IMR-90 (cell line): ENCODE measurements at regions not wholly inside any gene's neighbourhood (a gene's known extent, or its start where the extent isn't known, plus 50 kb on each side); places are given as distances from the start of the nearest gene placed in this dataset.

Experiments
- ATAC-seq: fragments of 200-7000 bp; cut with Tn5 transposase; 2 replicates; pipeline ENCODE4 v1.9.1; 2020; ENCODE audit warnings: low read depth, mild to moderate bottlenecking, moderate library complexity
- BruUV-seq: library from RNA; stranded (reverse); fragments of 400-500 nt; replicated peaks from 2 replicates; lab custom pipeline; 2021; lab: Mats Ljungman, UMichigan
- CTCF ChIA-PET: fragments of 300-600 bp; formaldehyde crosslinking; extraction: SDS; loops from one replicate; lab custom pipeline; 2021; ENCODE audit warnings: antibody characterized with exemption; lab: Yijun Ruan, JAX
- POLR2A ChIA-PET: fragments of 300-600 bp; sonication (Branson Sonifier 250); formaldehyde crosslinking; loops from one replicate; lab custom pipeline; 2022; ENCODE audit warnings: antibody characterized with exemption; ENCODE audit not compliant: unreplicated experiment; lab: Charles Lee
- DNase-seq: peaks from one replicate; pipeline ENCODE4 v3.0.0; 2013
- H2AFZ ChIP-seq: replicated peaks from 2 replicates; pipeline ENCODE3; 2013; ENCODE audit warnings: low read length, mild to moderate bottlenecking; ENCODE audit not compliant: poor library complexity
- H2AK5ac ChIP-seq: 2 replicates; pipeline ENCODE4 v1.6.1; 2013; ENCODE audit warnings: low read depth, low read length, inconsistent platforms
- H2AK9ac ChIP-seq: replicated peaks from 2 replicates; pipeline ENCODE3; 2013; ENCODE audit warnings: mild to moderate bottlenecking, low read depth, low read length, moderate library complexity; ENCODE audit not compliant: poor library complexity
- H2BK120ac ChIP-seq: 2 replicates; pipeline ENCODE4 v1.6.1; 2013; ENCODE audit warnings: low read depth, low read length, inconsistent platforms
- H2BK15ac ChIP-seq: 3 replicates; pipeline ENCODE4 v1.6.1; 2013; ENCODE audit warnings: low read depth, low read length, inconsistent platforms
- H2BK20ac ChIP-seq: 2 replicates; pipeline ENCODE4 v1.6.1; 2013; ENCODE audit warnings: low read depth, mild to moderate bottlenecking, inconsistent platforms, low read length, moderate library complexity
- H2BK5ac ChIP-seq: 2 replicates; pipeline ENCODE4 v1.6.1; 2013; ENCODE audit warnings: mild to moderate bottlenecking, low read depth, low read length, inconsistent platforms; ENCODE audit not compliant: poor library complexity, severe bottlenecking
- H3K14ac ChIP-seq: replicated peaks from 2 replicates; pipeline ENCODE4 v1.6.1; 2013; ENCODE audit warnings: low read depth, low read length, inconsistent platforms
- H3K18ac ChIP-seq: 2 replicates; pipeline ENCODE4 v1.6.1; 2013; ENCODE audit warnings: low read depth, low read length, control low read depth
- H3K23ac ChIP-seq: 2 replicates; pipeline ENCODE4 v1.6.1; 2013; ENCODE audit warnings: low read depth, low read length, inconsistent platforms
- H3K27ac ChIP-seq: 2 replicates; pipeline ENCODE4 v1.5.1; 2013; ENCODE audit warnings: mild to moderate bottlenecking, control low read depth, low read length; ENCODE audit not compliant: insufficient read depth
- H3K27me3 ChIP-seq: 2 replicates; pipeline ENCODE4 v1.6.1; 2013; ENCODE audit warnings: low read length; ENCODE audit not compliant: control insufficient read depth, insufficient read depth
- H3K36me3 ChIP-seq: 2 replicates; pipeline ENCODE4 v1.6.1; 2013; ENCODE audit warnings: low read length, mixed read lengths; ENCODE audit not compliant: control insufficient read depth, insufficient read depth
- H3K4ac ChIP-seq: 2 replicates; pipeline ENCODE4 v1.6.1; 2013; ENCODE audit warnings: low read depth, low read length, inconsistent platforms
- H3K4me1 ChIP-seq: 2 replicates; pipeline ENCODE4 v1.6.1; 2013; ENCODE audit warnings: low read length, mixed read lengths; ENCODE audit not compliant: control insufficient read depth, insufficient read depth
- H3K4me2 ChIP-seq: 2 replicates; pipeline ENCODE4 v1.6.1; 2013; ENCODE audit warnings: low read depth, mild to moderate bottlenecking, control low read depth, low read length, moderate library complexity
- H3K4me3 ChIP-seq: 2 replicates; pipeline ENCODE4 v1.5.1; 2013; ENCODE audit warnings: low read depth, mild to moderate bottlenecking, control low read depth, low read length, moderate library complexity; ENCODE audit not compliant: insufficient read depth
- H3K56ac ChIP-seq: 2 replicates; pipeline ENCODE4 v1.6.1; 2013; ENCODE audit warnings: low read length, inconsistent platforms; ENCODE audit not compliant: insufficient read depth; ENCODE audit errors: extremely low read depth
- H3K79me1 ChIP-seq, 2 experiments: 2 replicates each; pipeline ENCODE4 v1.6.1; 2013; ENCODE audit warnings: low read length in 2 of 2, inconsistent platforms in 1 of 2, low read depth in 1 of 2
- H3K9ac ChIP-seq: 2 replicates; pipeline ENCODE4 v1.6.1; 2013; ENCODE audit warnings: low read depth, low read length, control low read depth
- H3K9me1 ChIP-seq: 2 replicates; pipeline ENCODE4 v1.6.1; 2013; ENCODE audit warnings: low read length, inconsistent platforms; ENCODE audit not compliant: insufficient read depth
- H3K9me3 ChIP-seq: 2 replicates; pipeline ENCODE4 v1.6.1; 2013; ENCODE audit warnings: low read length; ENCODE audit not compliant: control insufficient read depth, insufficient read depth
- H4K20me1 ChIP-seq: 2 replicates; pipeline ENCODE4 v1.6.1; 2013; ENCODE audit warnings: low read length, inconsistent platforms; ENCODE audit not compliant: insufficient read depth
- H4K5ac ChIP-seq: 2 replicates; pipeline ENCODE4 v1.6.1; 2013; ENCODE audit warnings: mild to moderate bottlenecking, low read depth, low read length, control low read depth
- H4K8ac ChIP-seq, 2 experiments: 2 replicates each; pipeline ENCODE4 v1.6.1; 2013; ENCODE audit warnings: low read depth in 2 of 2, low read length in 2 of 2, control low read depth in 1 of 2, inconsistent platforms in 1 of 2
- H4K91ac ChIP-seq: 2 replicates; pipeline ENCODE4 v1.6.1; 2013; ENCODE audit warnings: low read depth, low read length, inconsistent platforms; ENCODE audit not compliant: insufficient read depth
- MAZ ChIP-seq: IDR thresholded peaks from 2 replicates; pipeline ENCODE4 v1.6.1; 2012; ENCODE audit warnings: low read depth, mild to moderate bottlenecking, low read length, improper control_type of control experiment, moderate library complexity, borderline replicate concordance
- RAD21 ChIP-seq: IDR thresholded peaks from 2 replicates; pipeline ENCODE4 v1.6.1; 2012; ENCODE audit warnings: low read length, improper control_type of control experiment
- WGBS, 2 experiments: methylation state at CpG; one replicate each; pipeline versions ENCODE4 v1.1.5 to v1.1.7; 2013; ENCODE audit warnings: missing lambda C conversion rate in 2 of 2; ENCODE audit not compliant: insufficient read length in 1 of 2; ENCODE audit errors: extremely low coverage in 2 of 2; 5-methylcytosine and 5-hydroxymethylcytosine counted together
- dilution Hi-C: fragments of 300-500 bp; cut with HindIII; formaldehyde crosslinking; loops from one replicate; pipeline ENCODE4 v1.14.3; 2018; ENCODE audit warnings: low sequenced_read_pairs; ENCODE audit not compliant: unreplicated experiment
- in situ Hi-C: fragments of 300-500 bp; cut with MboI; formaldehyde crosslinking; loops from 3 replicates; pipeline ENCODE4 v1.14.3; 2019; ENCODE audit warnings: low sequenced_read_pairs, inconsistent platforms, mixed read lengths
- intact Hi-C: fragments of 100-400 bp; cut with micrococcal nuclease; formaldehyde crosslinking; loops from 2 replicates; pipeline ENCODE4 v1.10.0; 2022
- TF ChIP-seq, protein P1 (sequence below): fragments of 150-350 bp; IDR thresholded peaks from 2 replicates; pipeline ENCODE4 v1.6.1; 2016; ENCODE audit warnings: low read depth, mild to moderate bottlenecking, low read length, moderate library complexity, borderline replicate concordance
- TF ChIP-seq, protein P2 (sequence below): fragments of 150-350 bp; IDR thresholded peaks from 2 replicates; pipeline ENCODE4 v1.6.1; 2017; ENCODE audit warnings: mild to moderate bottlenecking, antibody characterized with exemption, low read length, low read depth
- TF ChIP-seq, protein P3 (sequence below): conservative IDR thresholded peaks from 2 replicates; pipeline ENCODE4 v1.5.1; 2012; ENCODE audit warnings: mild to moderate bottlenecking, low read depth, low read length, improper control_type of control experiment

DNA sequence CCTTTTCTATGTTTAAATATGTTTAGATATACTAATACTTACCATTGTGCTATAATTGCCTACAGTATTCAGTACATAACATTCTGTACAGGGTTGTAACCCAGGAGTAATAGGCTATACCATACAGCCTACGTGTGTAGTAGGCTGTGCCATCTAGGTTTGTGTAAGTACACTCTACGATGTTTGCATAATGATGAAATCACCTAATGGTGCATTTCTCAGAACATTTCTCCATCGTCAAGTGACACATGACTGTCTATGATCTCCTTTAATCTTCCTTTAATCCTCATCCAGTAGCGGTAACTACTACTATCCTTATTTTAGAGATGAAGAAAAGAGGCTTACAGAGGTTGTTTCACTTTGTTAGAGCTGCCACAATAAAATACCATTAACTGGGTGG, 369.2 kb downstream of the PLK2 start:
- Histone ChIP-seq H2BK20ac (no peak overlapping the region), H4K5ac (no peak overlapping the region), H3K4me3 (no peak overlapping the region), H4K8ac (no peak overlapping the region), H3K27ac (no peak overlapping the region), H4K91ac (no peak overlapping the region), H2AK5ac (no peak overlapping the region), H3K9ac (no peak overlapping the region), H3K79me1 (no peaks in the 10 kb centered on the region), H3K56ac (no peak overlapping the region), H3K9me1 (no peaks in the 10 kb centered on the region), H2BK120ac (no peak overlapping the region), H3K23ac (no peak overlapping the region), H3K4me2 (no peak overlapping the region), H2AFZ (no peak overlapping the region), H3K4me1 (no peaks in the 10 kb centered on the region), H3K27me3 (no peaks in the 10 kb centered on the region), H2AK9ac (no peak overlapping the region), H3K9me3 (no peaks in the 10 kb centered on the region), H3K14ac (no peak overlapping the region), H2BK5ac (no peak overlapping the region), H2BK15ac (no peak overlapping the region), H3K18ac (no peak overlapping the region), H3K36me3 (no peaks in the 10 kb centered on the region), H4K20me1 (no peaks in the 10 kb centered on the region), H3K4ac (no peak overlapping the region)
- ATAC-seq: no peak
- intact Hi-C loops: no loop called here
- no TSS peak for BruUV-seq
- POLR2A ChIA-PET: interaction anchor here (0.5 kb wide), 1 partner anchor 372 kb away, joined by 6 read pairs; no protein-coding TSS in a partner anchor
- in situ Hi-C loops: no loop called here
- TF ChIP-seq MAZ (no peak), RAD21 (no peak)
- TF ChIP-seq, protein P1, sequence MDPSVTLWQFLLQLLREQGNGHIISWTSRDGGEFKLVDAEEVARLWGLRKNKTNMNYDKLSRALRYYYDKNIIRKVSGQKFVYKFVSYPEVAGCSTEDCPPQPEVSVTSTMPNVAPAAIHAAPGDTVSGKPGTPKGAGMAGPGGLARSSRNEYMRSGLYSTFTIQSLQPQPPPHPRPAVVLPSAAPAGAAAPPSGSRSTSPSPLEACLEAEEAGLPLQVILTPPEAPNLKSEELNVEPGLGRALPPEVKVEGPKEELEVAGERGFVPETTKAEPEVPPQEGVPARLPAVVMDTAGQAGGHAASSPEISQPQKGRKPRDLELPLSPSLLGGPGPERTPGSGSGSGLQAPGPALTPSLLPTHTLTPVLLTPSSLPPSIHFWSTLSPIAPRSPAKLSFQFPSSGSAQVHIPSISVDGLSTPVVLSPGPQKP: no peak
- TF ChIP-seq, protein P2, sequence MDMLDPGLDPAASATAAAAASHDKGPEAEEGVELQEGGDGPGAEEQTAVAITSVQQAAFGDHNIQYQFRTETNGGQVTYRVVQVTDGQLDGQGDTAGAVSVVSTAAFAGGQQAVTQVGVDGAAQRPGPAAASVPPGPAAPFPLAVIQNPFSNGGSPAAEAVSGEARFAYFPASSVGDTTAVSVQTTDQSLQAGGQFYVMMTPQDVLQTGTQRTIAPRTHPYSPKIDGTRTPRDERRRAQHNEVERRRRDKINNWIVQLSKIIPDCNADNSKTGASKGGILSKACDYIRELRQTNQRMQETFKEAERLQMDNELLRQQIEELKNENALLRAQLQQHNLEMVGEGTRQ: no peak
- TF ChIP-seq, protein P3, sequence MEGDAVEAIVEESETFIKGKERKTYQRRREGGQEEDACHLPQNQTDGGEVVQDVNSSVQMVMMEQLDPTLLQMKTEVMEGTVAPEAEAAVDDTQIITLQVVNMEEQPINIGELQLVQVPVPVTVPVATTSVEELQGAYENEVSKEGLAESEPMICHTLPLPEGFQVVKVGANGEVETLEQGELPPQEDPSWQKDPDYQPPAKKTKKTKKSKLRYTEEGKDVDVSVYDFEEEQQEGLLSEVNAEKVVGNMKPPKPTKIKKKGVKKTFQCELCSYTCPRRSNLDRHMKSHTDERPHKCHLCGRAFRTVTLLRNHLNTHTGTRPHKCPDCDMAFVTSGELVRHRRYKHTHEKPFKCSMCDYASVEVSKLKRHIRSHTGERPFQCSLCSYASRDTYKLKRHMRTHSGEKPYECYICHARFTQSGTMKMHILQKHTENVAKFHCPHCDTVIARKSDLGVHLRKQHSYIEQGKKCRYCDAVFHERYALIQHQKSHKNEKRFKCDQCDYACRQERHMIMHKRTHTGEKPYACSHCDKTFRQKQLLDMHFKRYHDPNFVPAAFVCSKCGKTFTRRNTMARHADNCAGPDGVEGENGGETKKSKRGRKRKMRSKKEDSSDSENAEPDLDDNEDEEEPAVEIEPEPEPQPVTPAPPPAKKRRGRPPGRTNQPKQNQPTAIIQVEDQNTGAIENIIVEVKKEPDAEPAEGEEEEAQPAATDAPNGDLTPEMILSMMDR: no peak
- DNase-seq: no peak
- CTCF ChIA-PET: no interaction called here
- dilution Hi-C loops: no loop called here
- no CpG with 5 or more reads among the region's 4 CpGs for WGBS, 2 experiments
